Endothelial cell of umbilical vein (primary cell): ENCODE measurements at regions not wholly inside any gene's neighbourhood (a gene's known extent, or its start where the extent isn't known, plus 50 kb on each side); places are given as distances from the start of the nearest gene placed in this dataset.

Experiments used
- CTCF ChIP-seq, 2 donors: IDR thresholded peaks; 1 replicate in 1 of 2; 2 replicates in 1 of 2; pipeline ENCODE4 v1.5.1; 2011; ENCODE audit warnings: low read length in 2 of 2, mild to moderate bottlenecking in 2 of 2, moderate library complexity in 2 of 2, control low read depth in 1 of 2, inconsistent platforms in 1 of 2, low read depth in 1 of 2; ENCODE audit not compliant: insufficient read depth in 1 of 2; ENCODE audit errors: extremely low read depth in 1 of 2
- EZH2 ChIP-seq: IDR thresholded peaks from 2 replicates; pipeline ENCODE4 v1.6.1; 2012; ENCODE audit warnings: borderline replicate concordance, low read depth, mild to moderate bottlenecking, moderate library complexity, low read length, inconsistent platforms; ENCODE audit not compliant: severe bottlenecking
- JUN ChIP-seq: IDR thresholded peaks from 2 replicates; pipeline ENCODE4 v1.6.1; 2011; ENCODE audit warnings: borderline replicate concordance, low read depth; ENCODE audit not compliant: insufficient read length, insufficient read depth
- MAX ChIP-seq: IDR thresholded peaks from 2 replicates; pipeline ENCODE4 v1.6.1; 2011; ENCODE audit not compliant: insufficient read depth, insufficient read length
- POLR2A ChIP-seq: IDR thresholded peaks from 2 replicates; pipeline ENCODE4 v1.6.1; 2012; ENCODE audit warnings: low read depth, mild to moderate bottlenecking, control low read depth, low read length
- POLR2AphosphoS5 ChIP-seq: IDR thresholded peaks from 2 replicates; pipeline ENCODE4 v1.6.1; 2012; ENCODE audit warnings: low read depth, mild to moderate bottlenecking, control low read depth, low read length, moderate library complexity; ENCODE audit not compliant: insufficient read depth

- TF ChIP-seq JUN (no peak), CTCF (IDR thresholded peaks at IDR 0.05; ENCODE audit: extremely low read depth in 1 of 2, insufficient read depth in 1 of 2, low read depth in 1 of 2, low read length in 2 of 2) (no peak), POLR2A (no peak), POLR2AphosphoS5 (no peak), EZH2 (no peak), MAX (no peak)
Observed at GRCh38 chr20:58590679-58591473, 60.2 kb upstream of the STX16 start.
